ENCODE measurements at regions not wholly inside any gene's neighbourhood (a gene's known extent, or its start where the extent isn't known, plus 50 kb on each side); places are given as distances from the start of the nearest gene placed in this dataset.

DNA sequence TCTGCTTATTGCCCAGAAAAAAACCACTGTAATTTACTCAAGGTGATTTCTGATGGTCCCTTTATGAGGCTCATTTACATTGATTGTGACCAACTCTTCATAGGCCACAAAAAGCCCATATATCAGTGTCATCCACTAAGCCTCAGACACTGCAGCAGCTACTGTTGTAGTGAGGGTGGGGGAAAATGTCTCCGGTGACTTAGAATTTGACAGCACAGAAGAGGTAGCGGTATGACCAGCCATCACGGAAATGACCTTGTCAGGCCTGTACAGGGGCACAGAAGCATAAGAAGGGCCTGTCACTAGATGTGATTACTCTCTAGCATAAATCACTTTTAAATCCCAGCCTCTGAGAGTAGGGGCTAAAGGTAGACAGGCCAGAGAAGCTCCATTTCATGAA, 190.3 kb downstream of the PAX3 start:
- no peak overlapping the region for H3K27ac ChIP-seq (ENCODE audit: control insufficient read depth, insufficient read depth, low read length)
- H3K9me1 ChIP-seq (ENCODE audit: control insufficient read depth, extremely low read depth, insufficient read depth, low read length), result no peaks in the 10 kb centered on the region
- H3K9me3 ChIP-seq (ENCODE audit: control insufficient read depth, low read depth, low read length), result no peaks in the 10 kb centered on the region
- no peak overlapping the region for H3K9ac ChIP-seq (ENCODE audit: control insufficient read depth, extremely low read depth, insufficient read depth, low read length)
- no peak for DNase-seq (ENCODE audit: low read depth, low spot score)
- dilution Hi-C loops (cut with MboI; ENCODE audit: extremely low pct_ligation_motif_present, low sequenced_read_pairs), result no loop called here
- no peak overlapping the region for H2AFZ ChIP-seq (ENCODE audit: control insufficient read depth, low read length)
- H3K79me2 ChIP-seq (ENCODE audit: control insufficient read depth, insufficient read depth, low read length), result no peaks in the 10 kb centered on the region
- H3K4me2 ChIP-seq (ENCODE audit: control insufficient read depth, extremely low read depth, insufficient read depth, low read depth, low read length), result no peak overlapping the region
- peaks cover 3% of the 10 kb centered on the region for H3K27me3 ChIP-seq (ENCODE audit: control insufficient read depth, extremely low read depth, insufficient read depth, low read length)
- H3K4me3 ChIP-seq (ENCODE audit: control insufficient read depth in 2 of 3, extremely low read depth in 1 of 3, insufficient read depth in 2 of 3, low read depth in 1 of 3, low read length in 3 of 3), result no peak overlapping the region
- H3K4me1 ChIP-seq (ENCODE audit: control insufficient read depth, extremely low read depth, insufficient read depth, low read length), result no peaks in the 10 kb centered on the region
- TF ChIP-seq EZH2 (IDR thresholded peaks at IDR 0.05; ENCODE audit: low read length) (no peak), CTCF (optimal IDR thresholded peaks at IDR 0.05 in 1 of 3, IDR thresholded peaks at IDR 0.05 in 1 of 3, conservative IDR thresholded peaks at IDR 0.05 in 1 of 3; ENCODE audit: extremely low read depth in 1 of 3, insufficient read depth in 2 of 3, low read length in 3 of 3) (no peak)
- H4K20me1 ChIP-seq (ENCODE audit: control insufficient read depth, extremely low read depth, insufficient read depth, low read length), result no peaks in the 10 kb centered on the region
- no peaks in the 10 kb centered on the region for H3K36me3 ChIP-seq (ENCODE audit: control insufficient read depth in 2 of 2, extremely low read depth in 1 of 2, insufficient read depth in 2 of 2, low read length in 2 of 2)
- no peak for FAIRE-seq

GRCh38 chr2:222105046-222105445, 193.8 kb downstream of the PAX3 start:
- no peaks in the 10 kb centered on the region for H3K4me1 ChIP-seq (ENCODE audit: control insufficient read depth, extremely low read depth, insufficient read depth, low read length)
- FAIRE-seq, result no peak

More at GRCh38 chr2:222105046-222105445, 193.8 kb downstream of the PAX3 start:
- no peak for DNase-seq (ENCODE audit: low read depth, low spot score)
- Histone ChIP-seq H3K27ac (ENCODE audit: control insufficient read depth, insufficient read depth, low read length) (no peak overlapping the region), H3K9me3 (ENCODE audit: control insufficient read depth, low read depth, low read length) (no peaks in the 10 kb centered on the region), H3K9ac (ENCODE audit: control insufficient read depth, extremely low read depth, insufficient read depth, low read length) (no peak overlapping the region), H2AFZ (ENCODE audit: control insufficient read depth, low read length) (no peak overlapping the region), H3K79me2 (ENCODE audit: control insufficient read depth, insufficient read depth, low read length) (no peaks in the 10 kb centered on the region), H3K27me3 (ENCODE audit: control insufficient read depth, extremely low read depth, insufficient read depth, low read length) (peaks cover 3% of the 10 kb centered on the region), H3K36me3 (ENCODE audit: control insufficient read depth in 2 of 2, extremely low read depth in 1 of 2, insufficient read depth in 2 of 2, low read length in 2 of 2) (no peaks in the 10 kb centered on the region), H3K4me3 (ENCODE audit: control insufficient read depth in 2 of 3, extremely low read depth in 1 of 3, insufficient read depth in 2 of 3, low read depth in 1 of 3, low read length in 3 of 3) (no peak overlapping the region), H4K20me1 (ENCODE audit: control insufficient read depth, extremely low read depth, insufficient read depth, low read length) (no peaks in the 10 kb centered on the region), H3K4me2 (ENCODE audit: control insufficient read depth, extremely low read depth, insufficient read depth, low read depth, low read length) (no peak overlapping the region), H3K9me1 (ENCODE audit: control insufficient read depth, extremely low read depth, insufficient read depth, low read length) (no peaks in the 10 kb centered on the region)
- TF ChIP-seq EZH2 (IDR thresholded peaks at IDR 0.05; ENCODE audit: low read length), result no peak
- no peak for TF ChIP-seq CTCF (optimal IDR thresholded peaks at IDR 0.05 in 1 of 3, IDR thresholded peaks at IDR 0.05 in 1 of 3, conservative IDR thresholded peaks at IDR 0.05 in 1 of 3; ENCODE audit: extremely low read depth in 1 of 3, insufficient read depth in 2 of 3, low read length in 3 of 3)
- dilution Hi-C loops (cut with MboI; ENCODE audit: extremely low pct_ligation_motif_present, low sequenced_read_pairs), result no loop called here

Measured in keratinocyte (primary cell).